Astrocyte of the cerebellum (primary cell): ENCODE measurements at regions not wholly inside any gene's neighbourhood (a gene's known extent, or its start where the extent isn't known, plus 50 kb on each side); places are given as distances from the start of the nearest gene placed in this dataset.

Experiments used
- DNase-seq: peaks from one replicate; pipeline ENCODE4 v3.0.0-alpha.2; 2011; ENCODE audit warnings: low read depth
- H3K4me3 ChIP-seq: 2 replicates; pipeline ENCODE4 v1.5.1; 2011; ENCODE audit warnings: mild to moderate bottlenecking, low read depth, low read length, moderate library complexity
- CTCF ChIP-seq: IDR thresholded peaks from 2 replicates; pipeline ENCODE4 v1.5.1; 2012; ENCODE audit warnings: low read length, low read depth, moderate library complexity, mild to moderate bottlenecking; ENCODE audit errors: missing control alignments
- in situ Hi-C: cut with HindIII; loops from 2 replicates; pipeline ENCODE4 v1.10.0; 2017; ENCODE audit warnings: low sequenced_read_pairs

- DNase-seq, result no peak
- H3K4me3 ChIP-seq, result no peak overlapping the region
- in situ Hi-C loops, result no loop called here
- TF ChIP-seq CTCF, result no peak
Measured at GRCh38 chr2:192412394-192412793, 217.7 kb upstream of the TMEFF2 start.

DNA sequence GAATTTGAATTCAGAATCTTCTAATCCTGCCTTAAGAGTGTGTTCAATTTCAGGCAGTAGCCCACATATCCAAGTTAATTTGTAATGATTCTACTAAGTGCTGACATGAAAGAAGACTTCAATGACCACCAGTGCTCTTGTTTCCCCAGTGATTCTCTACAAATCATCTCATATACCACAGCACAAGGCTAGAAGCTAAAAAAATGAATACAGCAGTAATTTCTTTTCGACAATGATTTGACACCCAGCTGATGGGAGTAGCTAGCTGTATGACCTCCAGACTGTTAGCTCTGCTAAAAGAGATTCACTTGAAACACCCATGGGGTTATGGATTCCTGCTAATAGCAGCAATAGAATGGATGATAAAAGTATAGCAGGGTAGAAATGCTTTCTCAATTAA, 217.0 kb upstream of the TMEFF2 start:
- TF ChIP-seq CTCF, result no peak
- DNase-seq, result no peak
- no peak overlapping the region for H3K4me3 ChIP-seq
- in situ Hi-C loops, result no loop called here

- DNase-seq, result no peak
- in situ Hi-C loops, result no loop called here
- H3K4me3 ChIP-seq, result no peak overlapping the region
- TF ChIP-seq CTCF, result no peak
Measured at GRCh38 chr2:192410319-192410718, 215.6 kb upstream of the TMEFF2 start.

GRCh38 chr2:192407692-192408091, 213.0 kb upstream of the TMEFF2 start:
- TF ChIP-seq CTCF, result no peak
- no peak overlapping the region for H3K4me3 ChIP-seq
- peak; percentile 1 for DNase-seq
- in situ Hi-C loops, result no loop called here

- in situ Hi-C loops, result no loop called here
- DNase-seq, result no peak
- TF ChIP-seq CTCF, result no peak
- no peak overlapping the region for H3K4me3 ChIP-seq
Measured at GRCh38 chr2:192398236-192398635, 203.5 kb upstream of the TMEFF2 start.

DNA sequence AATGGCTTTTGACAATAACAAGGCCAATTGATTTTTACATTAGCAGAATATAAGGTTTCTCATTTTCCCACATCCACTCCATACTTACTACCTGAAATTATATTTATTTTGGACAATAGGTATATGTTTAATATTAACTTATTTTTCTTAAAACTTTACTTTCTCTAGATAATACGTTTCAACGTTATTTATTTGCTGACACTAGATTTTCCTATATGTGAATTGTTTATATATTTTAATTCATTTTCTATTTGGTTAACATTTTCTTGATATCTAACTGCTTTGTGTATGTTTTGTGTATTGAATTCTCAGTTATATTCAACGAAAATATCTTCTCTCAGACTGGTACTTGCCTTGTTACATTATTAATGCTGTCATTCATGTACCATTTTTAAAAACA, 199.9 kb upstream of the TMEFF2 start:
- no peak overlapping the region for H3K4me3 ChIP-seq
- TF ChIP-seq CTCF, result no peak
- DNase-seq, result no peak
- in situ Hi-C loops, result no loop called here

GRCh38 chr2:192391041-192391440, 196.3 kb upstream of the TMEFF2 start:
- in situ Hi-C loops, result no loop called here
- DNase-seq, result no peak
- no peak overlapping the region for H3K4me3 ChIP-seq
- TF ChIP-seq CTCF, result no peak
